ENCODE measurements at regions not wholly inside any gene's neighbourhood (a gene's known extent, or its start where the extent isn't known, plus 50 kb on each side); places are given as distances from the start of the nearest gene placed in this dataset.

DNA sequence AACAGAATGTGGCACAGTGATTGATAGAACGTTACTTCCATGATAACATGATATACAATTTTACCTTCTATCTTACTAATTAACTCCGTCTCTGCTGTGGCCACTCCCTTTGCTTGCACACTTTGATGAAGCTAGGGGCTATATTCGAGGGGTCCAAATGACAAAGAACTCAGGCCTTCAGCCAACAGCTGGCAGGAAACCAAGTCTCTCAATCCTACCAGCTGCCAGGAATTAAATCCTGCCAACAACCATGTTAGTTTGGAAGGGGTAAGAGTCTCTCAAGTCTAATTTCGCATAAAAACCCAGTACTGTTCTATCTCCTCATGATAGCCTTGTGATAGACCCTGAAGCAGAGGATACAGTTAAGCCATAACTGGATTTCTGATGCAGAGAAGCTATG, 1122.9 kb upstream of the PCDH10 start:
- no peak for TF ChIP-seq HNF4A (conservative IDR thresholded peaks at IDR 0.05)
- no peak for TF ChIP-seq RAD21 (IDR thresholded peaks at IDR 0.05)
- TF ChIP-seq NR2F2 (IDR thresholded peaks at IDR 0.05), result no peak
- TF ChIP-seq FOXA2 (IDR thresholded peaks at IDR 0.05), result no peak
- TF ChIP-seq, protein P1, sequence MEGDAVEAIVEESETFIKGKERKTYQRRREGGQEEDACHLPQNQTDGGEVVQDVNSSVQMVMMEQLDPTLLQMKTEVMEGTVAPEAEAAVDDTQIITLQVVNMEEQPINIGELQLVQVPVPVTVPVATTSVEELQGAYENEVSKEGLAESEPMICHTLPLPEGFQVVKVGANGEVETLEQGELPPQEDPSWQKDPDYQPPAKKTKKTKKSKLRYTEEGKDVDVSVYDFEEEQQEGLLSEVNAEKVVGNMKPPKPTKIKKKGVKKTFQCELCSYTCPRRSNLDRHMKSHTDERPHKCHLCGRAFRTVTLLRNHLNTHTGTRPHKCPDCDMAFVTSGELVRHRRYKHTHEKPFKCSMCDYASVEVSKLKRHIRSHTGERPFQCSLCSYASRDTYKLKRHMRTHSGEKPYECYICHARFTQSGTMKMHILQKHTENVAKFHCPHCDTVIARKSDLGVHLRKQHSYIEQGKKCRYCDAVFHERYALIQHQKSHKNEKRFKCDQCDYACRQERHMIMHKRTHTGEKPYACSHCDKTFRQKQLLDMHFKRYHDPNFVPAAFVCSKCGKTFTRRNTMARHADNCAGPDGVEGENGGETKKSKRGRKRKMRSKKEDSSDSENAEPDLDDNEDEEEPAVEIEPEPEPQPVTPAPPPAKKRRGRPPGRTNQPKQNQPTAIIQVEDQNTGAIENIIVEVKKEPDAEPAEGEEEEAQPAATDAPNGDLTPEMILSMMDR (IDR thresholded peaks at IDR 0.05; ENCODE audit: low read depth, low read length, missing input control), result no peak
- H3K27ac ChIP-seq (ENCODE audit: low read depth in 1 of 2, low read length in 2 of 2), result no peak overlapping the region

DNA sequence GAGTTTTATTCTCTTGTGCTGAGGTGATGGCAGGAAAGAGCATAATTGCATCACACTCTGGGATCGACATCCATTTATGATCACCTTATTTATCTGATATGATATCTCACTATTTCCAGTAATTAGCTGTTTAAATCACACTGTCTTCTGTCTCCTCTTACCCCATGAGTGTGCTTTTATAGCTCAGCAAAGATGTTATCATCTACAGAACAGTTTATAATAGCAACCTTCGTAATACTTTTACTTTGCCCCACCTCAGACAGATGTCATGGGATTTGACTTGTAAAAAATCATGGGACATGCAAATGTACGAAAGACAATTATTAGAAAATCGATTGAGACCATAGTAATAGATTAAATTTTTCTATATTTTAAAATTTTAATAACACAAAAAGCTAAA, 1122.3 kb upstream of the PCDH10 start:
- H3K27ac ChIP-seq (ENCODE audit: low read depth in 1 of 2, low read length in 2 of 2), result no peak overlapping the region
- TF ChIP-seq RXRA (IDR thresholded peaks at IDR 0.05) (no peak), SP1 (IDR thresholded peaks at IDR 0.05) (no peak), HNF4G (IDR thresholded peaks at IDR 0.05) (no peak), GABPA (IDR thresholded peaks at IDR 0.05 in 1 of 2, conservative IDR thresholded peaks at IDR 0.05 in 1 of 2) (no peak), NR2F2 (IDR thresholded peaks at IDR 0.05) (no peak), JUND (IDR thresholded peaks at IDR 0.05) (no peak), FOXA2 (IDR thresholded peaks at IDR 0.05) (no peak), YY1 (IDR thresholded peaks at IDR 0.05) (no peak), RAD21 (IDR thresholded peaks at IDR 0.05) (no peak), EGR1 (IDR thresholded peaks at IDR 0.05; ENCODE audit: low read depth in 2 of 2) (no peak), TAF1 (conservative IDR thresholded peaks at IDR 0.05) (no peak), HNF4A (conservative IDR thresholded peaks at IDR 0.05) (no peak)
- TF ChIP-seq, protein P2, sequence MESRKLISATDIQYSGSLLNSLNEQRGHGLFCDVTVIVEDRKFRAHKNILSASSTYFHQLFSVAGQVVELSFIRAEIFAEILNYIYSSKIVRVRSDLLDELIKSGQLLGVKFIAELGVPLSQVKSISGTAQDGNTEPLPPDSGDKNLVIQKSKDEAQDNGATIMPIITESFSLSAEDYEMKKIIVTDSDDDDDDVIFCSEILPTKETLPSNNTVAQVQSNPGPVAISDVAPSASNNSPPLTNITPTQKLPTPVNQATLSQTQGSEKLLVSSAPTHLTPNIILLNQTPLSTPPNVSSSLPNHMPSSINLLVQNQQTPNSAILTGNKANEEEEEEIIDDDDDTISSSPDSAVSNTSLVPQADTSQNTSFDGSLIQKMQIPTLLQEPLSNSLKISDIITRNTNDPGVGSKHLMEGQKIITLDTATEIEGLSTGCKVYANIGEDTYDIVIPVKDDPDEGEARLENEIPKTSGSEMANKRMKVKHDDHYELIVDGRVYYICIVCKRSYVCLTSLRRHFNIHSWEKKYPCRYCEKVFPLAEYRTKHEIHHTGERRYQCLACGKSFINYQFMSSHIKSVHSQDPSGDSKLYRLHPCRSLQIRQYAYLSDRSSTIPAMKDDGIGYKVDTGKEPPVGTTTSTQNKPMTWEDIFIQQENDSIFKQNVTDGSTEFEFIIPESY (IDR thresholded peaks at IDR 0.05), result no peak
- TF ChIP-seq, protein P3, sequence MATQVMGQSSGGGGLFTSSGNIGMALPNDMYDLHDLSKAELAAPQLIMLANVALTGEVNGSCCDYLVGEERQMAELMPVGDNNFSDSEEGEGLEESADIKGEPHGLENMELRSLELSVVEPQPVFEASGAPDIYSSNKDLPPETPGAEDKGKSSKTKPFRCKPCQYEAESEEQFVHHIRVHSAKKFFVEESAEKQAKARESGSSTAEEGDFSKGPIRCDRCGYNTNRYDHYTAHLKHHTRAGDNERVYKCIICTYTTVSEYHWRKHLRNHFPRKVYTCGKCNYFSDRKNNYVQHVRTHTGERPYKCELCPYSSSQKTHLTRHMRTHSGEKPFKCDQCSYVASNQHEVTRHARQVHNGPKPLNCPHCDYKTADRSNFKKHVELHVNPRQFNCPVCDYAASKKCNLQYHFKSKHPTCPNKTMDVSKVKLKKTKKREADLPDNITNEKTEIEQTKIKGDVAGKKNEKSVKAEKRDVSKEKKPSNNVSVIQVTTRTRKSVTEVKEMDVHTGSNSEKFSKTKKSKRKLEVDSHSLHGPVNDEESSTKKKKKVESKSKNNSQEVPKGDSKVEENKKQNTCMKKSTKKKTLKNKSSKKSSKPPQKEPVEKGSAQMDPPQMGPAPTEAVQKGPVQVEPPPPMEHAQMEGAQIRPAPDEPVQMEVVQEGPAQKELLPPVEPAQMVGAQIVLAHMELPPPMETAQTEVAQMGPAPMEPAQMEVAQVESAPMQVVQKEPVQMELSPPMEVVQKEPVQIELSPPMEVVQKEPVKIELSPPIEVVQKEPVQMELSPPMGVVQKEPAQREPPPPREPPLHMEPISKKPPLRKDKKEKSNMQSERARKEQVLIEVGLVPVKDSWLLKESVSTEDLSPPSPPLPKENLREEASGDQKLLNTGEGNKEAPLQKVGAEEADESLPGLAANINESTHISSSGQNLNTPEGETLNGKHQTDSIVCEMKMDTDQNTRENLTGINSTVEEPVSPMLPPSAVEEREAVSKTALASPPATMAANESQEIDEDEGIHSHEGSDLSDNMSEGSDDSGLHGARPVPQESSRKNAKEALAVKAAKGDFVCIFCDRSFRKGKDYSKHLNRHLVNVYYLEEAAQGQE (IDR thresholded peaks at IDR 0.05), result no peak
- TF ChIP-seq, protein P1 (IDR thresholded peaks at IDR 0.05; ENCODE audit: low read depth, low read length, missing input control), result no peak
- TF ChIP-seq, protein P4, sequence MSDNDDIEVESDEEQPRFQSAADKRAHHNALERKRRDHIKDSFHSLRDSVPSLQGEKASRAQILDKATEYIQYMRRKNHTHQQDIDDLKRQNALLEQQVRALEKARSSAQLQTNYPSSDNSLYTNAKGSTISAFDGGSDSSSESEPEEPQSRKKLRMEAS (IDR thresholded peaks at IDR 0.05), result no peak
- TF ChIP-seq, protein P5, sequence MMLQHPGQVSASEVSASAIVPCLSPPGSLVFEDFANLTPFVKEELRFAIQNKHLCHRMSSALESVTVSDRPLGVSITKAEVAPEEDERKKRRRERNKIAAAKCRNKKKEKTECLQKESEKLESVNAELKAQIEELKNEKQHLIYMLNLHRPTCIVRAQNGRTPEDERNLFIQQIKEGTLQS (IDR thresholded peaks at IDR 0.05), result no peak
- no peaks in the 10 kb centered on the region for H3K36me3 ChIP-seq (ENCODE audit: control insufficient read depth in 4 of 4, insufficient read depth in 3 of 4, low read depth in 1 of 4, low read length in 3 of 4)
- no peak overlapping the region for H3K9ac ChIP-seq (ENCODE audit: low read depth in 1 of 2, low read length in 2 of 2)
- no peaks in the 10 kb centered on the region for H3K27me3 ChIP-seq (ENCODE audit: control insufficient read depth in 4 of 4, insufficient read depth in 4 of 4, low read length in 3 of 4)
- DNase-seq (ENCODE audit: low spot score), result no peak
- 56% methylated on average over 4 of the region's 4 CpGs for WGBS
- no peak overlapping the region for H3K4me3 ChIP-seq (ENCODE audit: low read depth in 1 of 3, low read length in 3 of 3)
- no peaks in the 10 kb centered on the region for H3K4me1 ChIP-seq (ENCODE audit: control insufficient read depth in 4 of 4, insufficient read depth in 4 of 4, low read length in 3 of 4)
- no peaks in the 10 kb centered on the region for H3K9me3 ChIP-seq (ENCODE audit: control insufficient read depth in 4 of 4, low read length in 3 of 4)

More for the DNA sequence above, 1122.9 kb upstream of the PCDH10 start:
- WGBS, result 46% methylated on average over 4 of the region's 4 CpGs
- no peak for DNase-seq (ENCODE audit: low spot score)
- H3K9ac ChIP-seq (ENCODE audit: low read depth in 1 of 2, low read length in 2 of 2), result no peak overlapping the region
- no peaks in the 10 kb centered on the region for H3K36me3 ChIP-seq (ENCODE audit: control insufficient read depth in 4 of 4, insufficient read depth in 3 of 4, low read depth in 1 of 4, low read length in 3 of 4)
- H3K4me1 ChIP-seq (ENCODE audit: control insufficient read depth in 4 of 4, insufficient read depth in 4 of 4, low read length in 3 of 4), result no peaks in the 10 kb centered on the region
- H3K27me3 ChIP-seq (ENCODE audit: control insufficient read depth in 4 of 4, insufficient read depth in 4 of 4, low read length in 3 of 4), result no peaks in the 10 kb centered on the region
- H3K9me3 ChIP-seq (ENCODE audit: control insufficient read depth in 4 of 4, low read length in 3 of 4), result no peaks in the 10 kb centered on the region
- no peak overlapping the region for H3K4me3 ChIP-seq (ENCODE audit: low read depth in 1 of 3, low read length in 3 of 3)

Data from liver (tissue), 8 donors.